Cardiac fibroblast (primary cell): ENCODE measurements at regions not wholly inside any gene's neighbourhood (a gene's known extent, or its start where the extent isn't known, plus 50 kb on each side); places are given as distances from the start of the nearest gene placed in this dataset.

Source experiments
- DNase-seq, 2 donors: peaks; one replicate each; pipeline versions ENCODE4 v3.0.0 to v3.0.0-alpha.2; 2010; ENCODE audit warnings: low read depth in 2 of 2
- H3K4me3 ChIP-seq, 2 donors: replicated peaks in 1 of 2; 1 replicate in 1 of 2; 2 replicates in 1 of 2; pipeline ENCODE4 v1.5.1; 2011; ENCODE audit warnings: low read depth in 2 of 2, low read length in 2 of 2, mild to moderate bottlenecking in 2 of 2, moderate library complexity in 1 of 2
- TF ChIP-seq, protein P1 (sequence below): IDR thresholded peaks from one replicate; pipeline ENCODE4 v1.5.1; 2011; ENCODE audit warnings: low read depth, mild to moderate bottlenecking, low read length, inconsistent platforms

DNA sequence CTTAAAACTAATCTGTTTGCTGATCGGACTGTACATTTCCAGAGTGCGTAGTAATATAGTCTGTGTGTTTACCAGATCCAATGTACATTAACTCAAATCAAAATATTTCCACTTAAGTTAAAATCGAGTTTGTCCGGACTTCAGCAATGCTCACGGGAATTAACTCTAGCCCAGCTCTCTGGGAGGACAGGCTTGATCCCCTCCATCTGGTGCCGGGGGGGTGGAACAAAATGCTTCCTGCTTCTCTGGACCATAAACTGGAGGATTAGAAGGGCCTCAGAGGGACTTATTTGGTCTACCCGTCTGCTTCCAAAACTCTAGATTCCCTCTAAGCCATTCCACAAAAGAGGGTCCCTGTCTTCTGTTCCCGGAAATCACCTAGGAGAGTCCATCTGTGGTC lies 511.2 kb downstream of the BUD13 start:
- no peak for DNase-seq
- TF ChIP-seq, protein P1, sequence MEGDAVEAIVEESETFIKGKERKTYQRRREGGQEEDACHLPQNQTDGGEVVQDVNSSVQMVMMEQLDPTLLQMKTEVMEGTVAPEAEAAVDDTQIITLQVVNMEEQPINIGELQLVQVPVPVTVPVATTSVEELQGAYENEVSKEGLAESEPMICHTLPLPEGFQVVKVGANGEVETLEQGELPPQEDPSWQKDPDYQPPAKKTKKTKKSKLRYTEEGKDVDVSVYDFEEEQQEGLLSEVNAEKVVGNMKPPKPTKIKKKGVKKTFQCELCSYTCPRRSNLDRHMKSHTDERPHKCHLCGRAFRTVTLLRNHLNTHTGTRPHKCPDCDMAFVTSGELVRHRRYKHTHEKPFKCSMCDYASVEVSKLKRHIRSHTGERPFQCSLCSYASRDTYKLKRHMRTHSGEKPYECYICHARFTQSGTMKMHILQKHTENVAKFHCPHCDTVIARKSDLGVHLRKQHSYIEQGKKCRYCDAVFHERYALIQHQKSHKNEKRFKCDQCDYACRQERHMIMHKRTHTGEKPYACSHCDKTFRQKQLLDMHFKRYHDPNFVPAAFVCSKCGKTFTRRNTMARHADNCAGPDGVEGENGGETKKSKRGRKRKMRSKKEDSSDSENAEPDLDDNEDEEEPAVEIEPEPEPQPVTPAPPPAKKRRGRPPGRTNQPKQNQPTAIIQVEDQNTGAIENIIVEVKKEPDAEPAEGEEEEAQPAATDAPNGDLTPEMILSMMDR, result no peak

GRCh38 chr11:116258821-116259220 lies 514.0 kb downstream of the BUD13 start:
- no peak overlapping the region for H3K4me3 ChIP-seq
- TF ChIP-seq, protein P1, result no peak
- DNase-seq, result no peak

More for the DNA sequence above, 511.2 kb downstream of the BUD13 start:
- H3K4me3 ChIP-seq, result no peak overlapping the region

DNA sequence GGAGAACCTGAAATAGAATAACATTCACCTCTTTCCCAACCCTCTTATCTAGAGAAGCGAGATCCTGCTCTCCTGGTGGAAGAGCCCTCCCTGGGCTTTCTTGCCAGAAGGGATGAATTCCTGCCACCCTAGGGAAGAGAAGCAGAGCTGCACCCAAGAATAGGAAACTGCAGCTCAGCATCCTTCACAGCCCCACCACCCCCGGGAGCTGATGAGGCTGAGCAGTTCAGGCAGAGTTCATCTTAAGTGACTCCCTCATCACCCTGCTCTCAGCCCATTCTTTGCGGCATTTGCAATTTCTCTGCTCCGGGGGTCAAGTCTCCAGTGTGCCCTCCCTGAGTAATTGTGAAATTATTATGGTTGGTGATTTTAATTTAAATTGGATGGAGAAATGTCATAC lies 514.9 kb downstream of the BUD13 start:
- H3K4me3 ChIP-seq, result no peak overlapping the region
- DNase-seq, result no peak
- TF ChIP-seq, protein P1, result no peak

- DNase-seq, result no peak
- TF ChIP-seq, protein P1, result no peak
- H3K4me3 ChIP-seq, result no peak overlapping the region
These were observed 515.7 kb downstream of the BUD13 start for GRCh38 chr11:116257092-116257491.

DNA sequence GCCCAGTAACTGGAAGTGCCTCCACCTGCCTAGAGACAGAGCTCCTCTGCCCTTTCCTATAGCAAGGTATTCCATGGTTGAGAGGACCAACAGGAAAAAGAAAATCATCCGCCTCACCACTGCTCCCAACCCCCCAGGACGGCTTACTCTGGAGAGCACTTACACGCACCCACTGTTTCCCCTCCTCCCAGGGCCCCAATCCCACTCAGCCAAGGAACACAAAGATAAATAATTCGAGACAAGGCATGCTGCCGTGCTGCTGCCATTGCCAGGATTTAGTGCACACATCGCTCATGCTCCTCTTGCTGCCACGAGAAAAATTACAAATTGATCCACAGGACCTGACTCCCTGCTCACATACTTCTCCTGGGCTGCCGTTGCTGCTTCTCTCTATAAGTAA lies 516.6 kb downstream of the BUD13 start:
- DNase-seq, result no peak
- TF ChIP-seq, protein P1, result no peak

DNA sequence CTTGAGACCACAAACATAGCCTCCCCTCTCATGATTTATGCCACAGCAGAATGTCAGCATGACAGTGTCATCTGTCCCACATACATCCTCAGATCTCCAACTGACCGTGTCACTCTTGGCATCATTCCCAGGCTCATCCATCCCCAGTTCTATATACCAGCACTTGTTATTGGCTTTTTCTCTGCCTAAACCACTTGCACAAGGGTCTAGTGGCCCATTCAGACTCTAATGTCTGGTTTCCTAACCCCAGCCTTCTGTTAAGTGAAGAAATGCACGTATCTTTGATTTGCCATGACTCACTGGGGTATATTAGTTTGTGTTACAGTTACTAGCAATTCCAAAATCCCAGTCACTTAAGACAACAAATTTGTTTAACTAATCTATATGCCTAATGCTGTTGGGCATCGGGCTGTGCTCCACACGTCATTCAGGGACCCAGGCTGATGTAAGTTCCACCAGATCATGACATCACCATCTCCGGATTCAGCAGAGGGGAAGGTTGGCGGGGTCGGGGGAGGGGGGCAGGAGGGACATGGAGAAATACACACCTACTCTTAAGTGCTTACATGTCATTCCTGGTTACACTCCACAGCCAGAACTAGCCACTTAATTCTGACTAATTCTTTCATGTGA lies 517.4 kb downstream of the BUD13 start:
- H3K4me3 ChIP-seq, result no peak overlapping the region
- DNase-seq, result no peak
- TF ChIP-seq, protein P1, result no peak

More for the DNA sequence above, 516.6 kb downstream of the BUD13 start:
- H3K4me3 ChIP-seq, result no peak overlapping the region

GRCh38 chr11:116250155-116250554 lies 522.6 kb downstream of the BUD13 start:
- TF ChIP-seq, protein P1, result no peak
- no peak for DNase-seq
- H3K4me3 ChIP-seq, result no peak overlapping the region
